ENCODE measurements at regions not wholly inside any gene's neighbourhood (a gene's known extent, or its start where the extent isn't known, plus 50 kb on each side); places are given as distances from the start of the nearest gene placed in this dataset.

- Histone ChIP-seq H3K9ac (no peak overlapping the region), H3K27ac (ENCODE audit: low read depth in 2 of 2, low read length in 1 of 2) (peak overlapping the region in 1 of 2 experiments; percentile 62; a peak in 2 of 4 replicates), H2AFZ (ENCODE audit: low read depth) (no peak overlapping the region), H3F3A (replicated peaks; ENCODE audit: insufficient read depth) (no peaks in the 10 kb centered on the region), H3K27me3 (ENCODE audit: insufficient read depth) (no peaks in the 10 kb centered on the region), H3K4me2 (no peak overlapping the region), H3K4me1 (ENCODE audit: control insufficient read depth in 1 of 2, insufficient read depth in 2 of 2, low read depth in 1 of 2, low read length in 1 of 2) (peaks cover 0 to 26% of the 10 kb centered on the region in 2 experiments; a peak in 2 of 4 replicates), H3K4me3 (ENCODE audit: low read depth in 2 of 2, low read length in 1 of 2) (no peak overlapping the region), H3K36me3 (replicated peaks in 1 of 2; ENCODE audit: control insufficient read depth in 1 of 2, insufficient read depth in 2 of 2, low read length in 1 of 2) (no peaks in the 10 kb centered on the region), H3K79me2 (ENCODE audit: insufficient read depth) (no peaks in the 10 kb centered on the region), H3K9me3 (no peaks in the 10 kb centered on the region), H3K9me2 (no peaks in the 10 kb centered on the region), H4K20me1 (ENCODE audit: insufficient read depth) (no peaks in the 10 kb centered on the region)
- TF ChIP-seq SIN3A (IDR thresholded peaks at IDR 0.05; ENCODE audit: borderline replicate concordance, low read depth, low read length) (no peak), MXI1 (IDR thresholded peaks at IDR 0.05; ENCODE audit: low read depth, low read length) (no peak), TCF12 (IDR thresholded peaks at IDR 0.05) (no peak), JUND (IDR thresholded peaks at IDR 0.05) (no peak), NRF1 (IDR thresholded peaks at IDR 0.05; ENCODE audit: low read depth, low read length) (no peak), MEF2A (IDR thresholded peaks at IDR 0.05; ENCODE audit: borderline replicate concordance, low read depth) (no peak), TAF1 (IDR thresholded peaks at IDR 0.05; ENCODE audit: borderline replicate concordance, low read depth, low read length) (no peak), RFX5 (IDR thresholded peaks at IDR 0.05; ENCODE audit: low read length) (no peak), CTCF (IDR thresholded peaks at IDR 0.05) (no peak), CHD2 (IDR thresholded peaks at IDR 0.05; ENCODE audit: low read length, partially characterized antibody) (no peak), ELF1 (IDR thresholded peaks at IDR 0.05) (no peak), GATA2 (CRISPR knock-in tag; IDR thresholded peaks at IDR 0.05) (no peak), GABPA (IDR thresholded peaks at IDR 0.05; ENCODE audit: low read depth) (no peak)
- TF ChIP-seq, protein P1, sequence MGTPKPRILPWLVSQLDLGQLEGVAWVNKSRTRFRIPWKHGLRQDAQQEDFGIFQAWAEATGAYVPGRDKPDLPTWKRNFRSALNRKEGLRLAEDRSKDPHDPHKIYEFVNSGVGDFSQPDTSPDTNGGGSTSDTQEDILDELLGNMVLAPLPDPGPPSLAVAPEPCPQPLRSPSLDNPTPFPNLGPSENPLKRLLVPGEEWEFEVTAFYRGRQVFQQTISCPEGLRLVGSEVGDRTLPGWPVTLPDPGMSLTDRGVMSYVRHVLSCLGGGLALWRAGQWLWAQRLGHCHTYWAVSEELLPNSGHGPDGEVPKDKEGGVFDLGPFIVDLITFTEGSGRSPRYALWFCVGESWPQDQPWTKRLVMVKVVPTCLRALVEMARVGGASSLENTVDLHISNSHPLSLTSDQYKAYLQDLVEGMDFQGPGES (IDR thresholded peaks at IDR 0.05; ENCODE audit: low read depth, low read length): no peak
- POLR2A ChIA-PET: interaction anchor here (0.6 kb wide), 1 partner anchor 99 kb away, joined by 3 read pairs; no protein-coding TSS in a partner anchor
- CTCF ChIA-PET: interaction anchor here (0.6 to 1.4 kb wide), 7 partner anchors 10 to 452 kb away, joined by 3 to 4 read pairs (median 3); partner anchors contain the start of gene MYCN
- no peak for DNase-seq
- WGBS (ENCODE audit: low lambda C conversion rate): 27% methylated on average over 5 of the region's 5 CpGs
Measured at GRCh38 chr2:16391986-16392385, 273.6 kb downstream of the CYRIA start.

GRCh38 chr2:16390561-16390960 lies 275.1 kb downstream of the CYRIA start:
- H3K4me2 ChIP-seq: no peak overlapping the region
- H3K27me3 ChIP-seq (ENCODE audit: insufficient read depth): no peaks in the 10 kb centered on the region
- H4K20me1 ChIP-seq (ENCODE audit: insufficient read depth): no peaks in the 10 kb centered on the region
- peaks cover 0 to 32% of the 10 kb centered on the region in 2 experiments; a peak in 2 of 4 replicates for H3K4me1 ChIP-seq (ENCODE audit: control insufficient read depth in 1 of 2, insufficient read depth in 2 of 2, low read depth in 1 of 2, low read length in 1 of 2)
- TF ChIP-seq FOXM1 (IDR thresholded peaks at IDR 0.05; ENCODE audit: low read depth) (no peak), SIN3A (IDR thresholded peaks at IDR 0.05; ENCODE audit: borderline replicate concordance, low read depth, low read length) (no peak), TCF12 (IDR thresholded peaks at IDR 0.05) (no peak), PBX3 (IDR thresholded peaks at IDR 0.05) (no peak), USF1 (IDR thresholded peaks at IDR 0.05; ENCODE audit: borderline replicate concordance, low read depth) (no peak), POLR2AphosphoS5 (IDR thresholded peaks at IDR 0.05; ENCODE audit: low read depth, low read length) (no peak), GATA2 (CRISPR knock-in tag; IDR thresholded peaks at IDR 0.05) (no peak), MXI1 (IDR thresholded peaks at IDR 0.05; ENCODE audit: low read depth, low read length) (no peak), RXRA (IDR thresholded peaks at IDR 0.05; ENCODE audit: borderline replicate concordance, low read depth) (no peak)
- TF ChIP-seq, protein P2, sequence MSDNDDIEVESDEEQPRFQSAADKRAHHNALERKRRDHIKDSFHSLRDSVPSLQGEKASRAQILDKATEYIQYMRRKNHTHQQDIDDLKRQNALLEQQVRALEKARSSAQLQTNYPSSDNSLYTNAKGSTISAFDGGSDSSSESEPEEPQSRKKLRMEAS (IDR thresholded peaks at IDR 0.05; ENCODE audit: low read depth): no peak
- no peak overlapping the region for H2AFZ ChIP-seq (ENCODE audit: low read depth)
- H3K36me3 ChIP-seq (replicated peaks in 1 of 2; ENCODE audit: control insufficient read depth in 1 of 2, insufficient read depth in 2 of 2, low read length in 1 of 2): no peaks in the 10 kb centered on the region
- no peak overlapping the region for H3K27ac ChIP-seq (ENCODE audit: low read depth in 2 of 2, low read length in 1 of 2)
- no peaks in the 10 kb centered on the region for H3F3A ChIP-seq (replicated peaks; ENCODE audit: insufficient read depth)
- no peaks in the 10 kb centered on the region for H3K79me2 ChIP-seq (ENCODE audit: insufficient read depth)
- 41% methylated on average over 6 of the region's 6 CpGs for WGBS (ENCODE audit: low lambda C conversion rate)
- H3K9ac ChIP-seq: no peak overlapping the region
- no peak for DNase-seq
- no peak overlapping the region for H3K4me3 ChIP-seq (ENCODE audit: low read depth in 2 of 2, low read length in 1 of 2)
- H3K9me3 ChIP-seq: no peaks in the 10 kb centered on the region
- H3K9me2 ChIP-seq: no peaks in the 10 kb centered on the region
- ChIA-PET CTCF (interaction anchor here (0.8 to 1.9 kb wide), 2 partner anchors 22 to 447 kb away, joined by 3 to 4 read pairs; no protein-coding TSS in a partner anchor), POLR2A (no interaction called here)
